ENCODE measurements at regions not wholly inside any gene's neighbourhood (a gene's known extent, or its start where the extent isn't known, plus 50 kb on each side); places are given as distances from the start of the nearest gene placed in this dataset.

DNA sequence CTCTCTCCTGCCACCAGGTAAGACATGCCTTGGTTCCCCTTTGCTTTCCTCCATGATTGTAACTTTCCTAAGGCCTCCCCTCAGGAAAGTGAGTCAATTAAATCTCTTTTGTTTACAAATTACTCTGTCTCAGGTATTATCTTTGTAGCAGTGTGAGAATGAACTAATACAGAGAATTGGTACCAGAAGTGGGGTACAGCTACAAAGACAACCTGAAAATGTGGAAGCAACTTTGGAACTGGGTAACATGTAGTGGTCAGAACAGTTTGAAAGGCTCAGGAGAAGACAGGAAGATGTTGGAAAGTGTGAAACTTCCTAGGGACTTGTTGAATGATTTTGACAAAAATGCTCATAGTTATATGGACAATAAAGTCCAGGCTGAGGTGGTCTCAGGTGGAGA lies 97.2 kb downstream of the FAM170A start:
- Histone ChIP-seq H3K27ac (ENCODE audit: control insufficient read depth, insufficient read depth, low read length) (no peak overlapping the region), H3K36me3 (ENCODE audit: control insufficient read depth in 2 of 2, extremely low read depth in 1 of 2, insufficient read depth in 2 of 2, low read length in 2 of 2) (no peaks in the 10 kb centered on the region), H3K4me3 (ENCODE audit: control insufficient read depth in 2 of 3, extremely low read depth in 1 of 3, insufficient read depth in 2 of 3, low read depth in 1 of 3, low read length in 3 of 3) (no peak overlapping the region), H3K9me1 (ENCODE audit: control insufficient read depth, extremely low read depth, insufficient read depth, low read length) (no peaks in the 10 kb centered on the region), H2AFZ (ENCODE audit: control insufficient read depth, low read length) (no peak overlapping the region), H3K4me2 (ENCODE audit: control insufficient read depth, extremely low read depth, insufficient read depth, low read depth, low read length) (no peak overlapping the region), H3K9me3 (ENCODE audit: control insufficient read depth, low read depth, low read length) (no peaks in the 10 kb centered on the region), H3K27me3 (ENCODE audit: control insufficient read depth, extremely low read depth, insufficient read depth, low read length) (no peaks in the 10 kb centered on the region), H3K9ac (ENCODE audit: control insufficient read depth, extremely low read depth, insufficient read depth, low read length) (no peak overlapping the region), H3K79me2 (ENCODE audit: control insufficient read depth, insufficient read depth, low read length) (no peaks in the 10 kb centered on the region), H3K4me1 (ENCODE audit: control insufficient read depth, extremely low read depth, insufficient read depth, low read length) (no peaks in the 10 kb centered on the region), H4K20me1 (ENCODE audit: control insufficient read depth, extremely low read depth, insufficient read depth, low read length) (no peaks in the 10 kb centered on the region)
- TF ChIP-seq, protein P1, sequence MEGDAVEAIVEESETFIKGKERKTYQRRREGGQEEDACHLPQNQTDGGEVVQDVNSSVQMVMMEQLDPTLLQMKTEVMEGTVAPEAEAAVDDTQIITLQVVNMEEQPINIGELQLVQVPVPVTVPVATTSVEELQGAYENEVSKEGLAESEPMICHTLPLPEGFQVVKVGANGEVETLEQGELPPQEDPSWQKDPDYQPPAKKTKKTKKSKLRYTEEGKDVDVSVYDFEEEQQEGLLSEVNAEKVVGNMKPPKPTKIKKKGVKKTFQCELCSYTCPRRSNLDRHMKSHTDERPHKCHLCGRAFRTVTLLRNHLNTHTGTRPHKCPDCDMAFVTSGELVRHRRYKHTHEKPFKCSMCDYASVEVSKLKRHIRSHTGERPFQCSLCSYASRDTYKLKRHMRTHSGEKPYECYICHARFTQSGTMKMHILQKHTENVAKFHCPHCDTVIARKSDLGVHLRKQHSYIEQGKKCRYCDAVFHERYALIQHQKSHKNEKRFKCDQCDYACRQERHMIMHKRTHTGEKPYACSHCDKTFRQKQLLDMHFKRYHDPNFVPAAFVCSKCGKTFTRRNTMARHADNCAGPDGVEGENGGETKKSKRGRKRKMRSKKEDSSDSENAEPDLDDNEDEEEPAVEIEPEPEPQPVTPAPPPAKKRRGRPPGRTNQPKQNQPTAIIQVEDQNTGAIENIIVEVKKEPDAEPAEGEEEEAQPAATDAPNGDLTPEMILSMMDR (optimal IDR thresholded peaks at IDR 0.05 in 1 of 3, IDR thresholded peaks at IDR 0.05 in 1 of 3, conservative IDR thresholded peaks at IDR 0.05 in 1 of 3; ENCODE audit: extremely low read depth in 1 of 3, insufficient read depth in 2 of 3, low read length in 3 of 3) = no peak
- TF ChIP-seq EZH2 (IDR thresholded peaks at IDR 0.05; ENCODE audit: low read length) = no peak
- no peak for FAIRE-seq
- dilution Hi-C loops (cut with MboI; ENCODE audit: extremely low pct_ligation_motif_present, low sequenced_read_pairs) = no loop called here
- no peak for DNase-seq (ENCODE audit: low read depth, low spot score)

- Histone ChIP-seq H3K36me3 (ENCODE audit: control insufficient read depth in 2 of 2, extremely low read depth in 1 of 2, insufficient read depth in 2 of 2, low read length in 2 of 2) (no peaks in the 10 kb centered on the region), H3K27ac (ENCODE audit: control insufficient read depth, insufficient read depth, low read length) (no peak overlapping the region), H4K20me1 (ENCODE audit: control insufficient read depth, extremely low read depth, insufficient read depth, low read length) (no peaks in the 10 kb centered on the region), H3K27me3 (ENCODE audit: control insufficient read depth, extremely low read depth, insufficient read depth, low read length) (no peaks in the 10 kb centered on the region), H3K4me3 (ENCODE audit: control insufficient read depth in 2 of 3, extremely low read depth in 1 of 3, insufficient read depth in 2 of 3, low read depth in 1 of 3, low read length in 3 of 3) (no peak overlapping the region), H3K79me2 (ENCODE audit: control insufficient read depth, insufficient read depth, low read length) (no peaks in the 10 kb centered on the region), H3K4me2 (ENCODE audit: control insufficient read depth, extremely low read depth, insufficient read depth, low read depth, low read length) (no peak overlapping the region), H2AFZ (ENCODE audit: control insufficient read depth, low read length) (no peak overlapping the region), H3K9me1 (ENCODE audit: control insufficient read depth, extremely low read depth, insufficient read depth, low read length) (no peaks in the 10 kb centered on the region), H3K4me1 (ENCODE audit: control insufficient read depth, extremely low read depth, insufficient read depth, low read length) (no peaks in the 10 kb centered on the region), H3K9me3 (ENCODE audit: control insufficient read depth, low read depth, low read length) (no peaks in the 10 kb centered on the region), H3K9ac (ENCODE audit: control insufficient read depth, extremely low read depth, insufficient read depth, low read length) (no peak overlapping the region)
- TF ChIP-seq, protein P1 (optimal IDR thresholded peaks at IDR 0.05 in 1 of 3, IDR thresholded peaks at IDR 0.05 in 1 of 3, conservative IDR thresholded peaks at IDR 0.05 in 1 of 3; ENCODE audit: extremely low read depth in 1 of 3, insufficient read depth in 2 of 3, low read length in 3 of 3) = no peak
- no peak for TF ChIP-seq EZH2 (IDR thresholded peaks at IDR 0.05; ENCODE audit: low read length)
- no peak for FAIRE-seq
- dilution Hi-C loops (cut with MboI; ENCODE audit: extremely low pct_ligation_motif_present, low sequenced_read_pairs) = no loop called here
- DNase-seq (ENCODE audit: low read depth, low spot score) = no peak
Observed at GRCh38 chr5:119740225-119740624, 110.9 kb downstream of the FAM170A start.
